H1 (cell line): ENCODE measurements at regions not wholly inside any gene's neighbourhood (a gene's known extent, or its start where the extent isn't known, plus 50 kb on each side); places are given as distances from the start of the nearest gene placed in this dataset.

Source experiments
- CTCF ChIA-PET: fragments of 300-600 bp; sonication (Branson Sonifier 250); formaldehyde crosslinking; loops from one replicate; lab custom pipeline; 2021; ENCODE audit not compliant: partially characterized antibody; lab: Charles Lee
- POLR2A ChIA-PET: fragments of 300-600 bp; sonication (Branson Sonifier 250); formaldehyde crosslinking; loops from one replicate; lab custom pipeline; 2021; ENCODE audit warnings: inconsistent platforms; ENCODE audit not compliant: partially characterized antibody; lab: Charles Lee
- DNase-seq, 2 experiments: peaks; one replicate each; pipeline versions ENCODE4 v3.0.0 to v3.0.0-alpha.2; 2010 to 2022; ENCODE audit warnings: low spot score in 2 of 2, low read depth in 1 of 2, mixed read lengths in 1 of 2
- FAIRE-seq: peaks from 2 replicates; lab custom pipeline; 2011; peaks lifted over from hg19 to GRCh38; lab: Jason Lieb, UNC
- H2AFZ ChIP-seq: 2 replicates; pipeline ENCODE4 v1.8.1; 2012; ENCODE audit warnings: low read length, inconsistent platforms
- H2AK5ac ChIP-seq: 2 replicates; pipeline ENCODE4 v1.6.1; 2013; ENCODE audit warnings: low read depth, low read length
- H2BK120ac ChIP-seq: replicated peaks from 2 replicates; pipeline ENCODE3; 2013; ENCODE audit warnings: low read depth, low read length, inconsistent platforms
- H2BK12ac ChIP-seq: 2 replicates; pipeline ENCODE4 v1.6.1; 2013; ENCODE audit warnings: low read depth, low read length
- H2BK15ac ChIP-seq: 2 replicates; pipeline ENCODE4 v1.6.1; 2013; ENCODE audit warnings: low read length
- H2BK20ac ChIP-seq: 2 replicates; pipeline ENCODE4 v1.6.1; 2013; ENCODE audit warnings: low read length
- H2BK5ac ChIP-seq: 2 replicates; pipeline ENCODE4 v1.6.1; 2013; ENCODE audit warnings: low read depth, low read length
- H3K14ac ChIP-seq: 2 replicates; pipeline ENCODE4 v1.6.1; 2013; ENCODE audit warnings: inconsistent platforms; ENCODE audit not compliant: insufficient read length
- H3K18ac ChIP-seq: 2 replicates; pipeline ENCODE4 v1.6.1; 2013; ENCODE audit warnings: low read length; ENCODE audit errors: extremely low read depth
- H3K23ac ChIP-seq: 2 replicates; pipeline ENCODE4 v1.6.1; 2013; ENCODE audit warnings: inconsistent platforms; ENCODE audit not compliant: insufficient read length
- H3K23me2 ChIP-seq: 2 replicates; pipeline ENCODE4 v1.6.1; 2013; ENCODE audit warnings: low read depth, low read length
- H3K27ac ChIP-seq: 2 replicates; pipeline ENCODE4 v1.6.1; 2011; ENCODE audit warnings: low read depth, low read length, inconsistent platforms
- H3K27me3 ChIP-seq, 4 experiments: replicated peaks in 1 of 4; 1 replicate in 1 of 4; 2 replicates in 3 of 4; pipeline versions ENCODE4 v1.6.1 to v1.8.1; 2011 to 2013; ENCODE audit warnings: low read length in 3 of 4, mild to moderate bottlenecking in 3 of 4, inconsistent platforms in 2 of 4, mixed read lengths in 2 of 4, moderate library complexity in 1 of 4; ENCODE audit not compliant: control insufficient read depth in 3 of 4, insufficient read depth in 3 of 4; ENCODE audit errors: extremely low read depth in 1 of 4
- H3K36me3 ChIP-seq, 4 experiments: 2 replicates each; pipeline versions ENCODE4 v1.6.1 to v1.8.1; 2011 to 2013; ENCODE audit warnings: mild to moderate bottlenecking in 4 of 4, low read length in 3 of 4, moderate library complexity in 2 of 4, control low read depth in 1 of 4, inconsistent platforms in 1 of 4; ENCODE audit not compliant: insufficient read depth in 4 of 4, control insufficient read depth in 2 of 4
- H3K4ac ChIP-seq: replicated peaks from 2 replicates; pipeline ENCODE3; 2013; ENCODE audit warnings: low read length, low read depth, mixed read lengths, inconsistent platforms; ENCODE audit not compliant: insufficient read length
- H3K4me1 ChIP-seq, 4 experiments: replicated peaks in 1 of 4; 1 replicate in 1 of 4; 2 replicates in 3 of 4; pipeline versions ENCODE4 v1.6.1 to v1.8.1; 2011 to 2013; ENCODE audit warnings: low read length in 3 of 4, inconsistent platforms in 2 of 4, mixed read lengths in 1 of 4; ENCODE audit not compliant: insufficient read depth in 4 of 4, control insufficient read depth in 3 of 4
- H3K4me2 ChIP-seq, 2 experiments: 2 replicates each; pipeline versions ENCODE4 v1.6.1 to v1.8.1; 2011 to 2013; ENCODE audit warnings: low read depth in 2 of 2, low read length in 2 of 2, control low read depth in 1 of 2, inconsistent platforms in 1 of 2, mild to moderate bottlenecking in 1 of 2; ENCODE audit not compliant: insufficient read depth in 1 of 2
- H3K4me3 ChIP-seq, 4 experiments: fragments of 200-600, 300-600 bp in 1 of 4; sonication (generic), shearing (Covaris generic), sonication (Bioruptor Twin) in 1 of 4; 2 replicates each; pipeline versions ENCODE4 v1.5.1 to v1.8.1; 2011 to 2016; ENCODE audit warnings: low read length in 4 of 4, low read depth in 3 of 4, control low read depth in 2 of 4, inconsistent platforms in 2 of 4, mild to moderate bottlenecking in 2 of 4, mixed read lengths in 1 of 4, moderate library complexity in 1 of 4; ENCODE audit not compliant: insufficient read depth in 2 of 4; ENCODE audit errors: extremely low read depth in 1 of 4
- H3K56ac ChIP-seq: replicated peaks from 2 replicates; pipeline ENCODE3; 2013; ENCODE audit warnings: low read depth, mild to moderate bottlenecking, mixed read lengths, low read length, inconsistent platforms; ENCODE audit not compliant: insufficient read length
- H3K79me1 ChIP-seq: 2 replicates; pipeline ENCODE4 v1.6.1; 2013; ENCODE audit warnings: low read depth, low read length, control low read depth
- H3K79me2 ChIP-seq, 2 experiments: 2 replicates each; pipeline versions ENCODE4 v1.6.1 to v1.8.1; 2012 to 2013; ENCODE audit warnings: low read length in 2 of 2, mild to moderate bottlenecking in 2 of 2, inconsistent platforms in 1 of 2; ENCODE audit not compliant: insufficient read depth in 2 of 2, control insufficient read depth in 1 of 2
- H3K9ac ChIP-seq, 4 experiments: replicated peaks in 1 of 4; 1 replicate in 1 of 4; 2 replicates in 3 of 4; pipeline versions ENCODE4 v1.6.1 to v1.8.1; 2011 to 2013; ENCODE audit warnings: low read depth in 3 of 4, low read length in 3 of 4, control low read depth in 2 of 4, mild to moderate bottlenecking in 2 of 4, moderate library complexity in 2 of 4, inconsistent platforms in 1 of 4; ENCODE audit errors: extremely low read depth in 1 of 4
- H3K9me3 ChIP-seq, 2 experiments: 2 replicates each; pipeline versions ENCODE4 v1.6.1 to v1.8.1; 2012 to 2013; ENCODE audit warnings: mild to moderate bottlenecking in 2 of 2, moderate library complexity in 2 of 2, control low read depth in 1 of 2, inconsistent platforms in 1 of 2, low read depth in 1 of 2, low read length in 1 of 2, mixed read lengths in 1 of 2; ENCODE audit not compliant: insufficient read depth in 2 of 2
- H4K20me1 ChIP-seq, 2 experiments: replicated peaks in 1 of 2; 2 replicates each; pipeline versions ENCODE3 to v1.8.1; 2011 to 2013; ENCODE audit warnings: inconsistent platforms in 2 of 2, low read length in 2 of 2, mild to moderate bottlenecking in 1 of 2; ENCODE audit not compliant: insufficient read depth in 2 of 2, control insufficient read depth in 1 of 2
- H4K5ac ChIP-seq: 2 replicates; pipeline ENCODE4 v1.6.1; 2013; ENCODE audit warnings: low read length, low read depth, mixed read lengths, inconsistent platforms; ENCODE audit not compliant: insufficient read length
- H4K8ac ChIP-seq: 2 replicates; pipeline ENCODE4 v1.8.0; 2013; ENCODE audit warnings: mild to moderate bottlenecking, moderate library complexity, low read length, inconsistent platforms; ENCODE audit not compliant: insufficient read depth; ENCODE audit errors: extremely low read depth
- H4K91ac ChIP-seq: replicated peaks from 2 replicates; pipeline ENCODE3; 2013; ENCODE audit warnings: low read length, mixed read lengths, inconsistent platforms; ENCODE audit not compliant: insufficient read length
- CREB1 ChIP-seq: IDR thresholded peaks from 2 replicates; pipeline ENCODE4 v1.6.1; 2012; ENCODE audit warnings: inconsistent platforms
- EGR1 ChIP-seq: IDR thresholded peaks from 2 replicates; pipeline ENCODE4 v1.6.1; 2011; ENCODE audit warnings: low read depth, low read length, borderline replicate concordance
- EZH2 ChIP-seq: fragments of 200-600 bp; sonication (generic); IDR thresholded peaks from 2 replicates; pipeline ENCODE4 v1.7.1; 2012; ENCODE audit warnings: low read depth, mild to moderate bottlenecking, moderate library complexity, low read length, inconsistent platforms; ENCODE audit not compliant: severe bottlenecking
- JUN ChIP-seq: IDR thresholded peaks from 2 replicates; pipeline ENCODE4 v1.6.1; 2011; ENCODE audit warnings: low read depth, mild to moderate bottlenecking, improper control_type of control experiment, low read length
- MAFK ChIP-seq: IDR thresholded peaks from 2 replicates; pipeline ENCODE4 v1.6.1; 2012; ENCODE audit warnings: low read depth, mild to moderate bottlenecking, improper control_type of control experiment, low read length
- PHF8 ChIP-seq: fragments of 200-600 bp; sonication (generic); conservative IDR thresholded peaks from 2 replicates; pipeline ENCODE4 v1.7.1; 2012; ENCODE audit warnings: low read depth, mild to moderate bottlenecking, inconsistent platforms, low read length, moderate library complexity
- POU5F1 ChIP-seq: IDR thresholded peaks from 2 replicates; pipeline ENCODE4 v1.6.1; 2011; ENCODE audit warnings: low read depth, mild to moderate bottlenecking, low read length, moderate library complexity
- RBBP5 ChIP-seq: IDR thresholded peaks from 2 replicates; pipeline ENCODE4 v1.7.1; 2012; ENCODE audit warnings: low read depth, mild to moderate bottlenecking, inconsistent platforms, low read length, moderate library complexity, borderline replicate concordance
- SIN3A ChIP-seq, 2 experiments: IDR thresholded peaks in 1 of 2; conservative IDR thresholded peaks in 1 of 2; 2 replicates each; pipeline ENCODE4 v1.6.1; 2011 to 2012; ENCODE audit warnings: low read length in 2 of 2, improper control_type of control experiment in 1 of 2, low read depth in 1 of 2, mild to moderate bottlenecking in 1 of 2
- SIRT6 ChIP-seq: IDR thresholded peaks from one replicate; pipeline ENCODE4 v1.7.1; 2012; ENCODE audit warnings: low read length, inconsistent platforms
- TAF7 ChIP-seq: optimal IDR thresholded peaks from 2 replicates; pipeline ENCODE3; 2011; ENCODE audit warnings: low read depth, mild to moderate bottlenecking, inconsistent platforms, low read length, moderate library complexity, borderline replicate concordance
- WGBS, 2 experiments: shearing (Covaris generic) in 1 of 2; methylation state at CpG; one replicate each; pipeline versions ENCODE4 v1.1.6 to v1.1.7; 2013 to 2015; ENCODE audit warnings: low lambda C conversion rate in 2 of 2, mixed read lengths in 2 of 2, inconsistent platforms in 1 of 2, low coverage in 1 of 2, missing lambda C conversion rate in 1 of 2; ENCODE audit not compliant: insufficient replicate concordance in 2 of 2, insufficient coverage in 1 of 2, insufficient read length in 1 of 2; ENCODE audit errors: extremely low coverage in 1 of 2, missing lambda C conversion rate in 1 of 2; 5-methylcytosine and 5-hydroxymethylcytosine counted together

- Histone ChIP-seq H3K4me3 (no peak overlapping the region), H3K9ac (no peak overlapping the region), H3K4ac (no peak overlapping the region), H3K23me2 (no peaks in the 10 kb centered on the region), H3K79me1 (no peaks in the 10 kb centered on the region), H3K4me2 (no peak overlapping the region), H3K79me2 (no peaks in the 10 kb centered on the region), H2AK5ac (no peak overlapping the region), H3K14ac (no peak overlapping the region), H2BK5ac (no peak overlapping the region), H3K56ac (no peak overlapping the region), H4K8ac (no peak overlapping the region), H3K27me3 (no peaks in the 10 kb centered on the region), H3K27ac (no peak overlapping the region), H3K9me3 (no peaks in the 10 kb centered on the region), H4K91ac (peak overlapping the region; percentile 15), H2BK20ac (no peak overlapping the region), H4K5ac (no peak overlapping the region), H2BK120ac (no peak overlapping the region), H2BK15ac (no peak overlapping the region), H3K23ac (no peak overlapping the region), H3K4me1 (peaks cover 4 to 22% (median 14%) of the 10 kb centered on the region in 4 experiments; a peak in 6 of 7 replicates), H2AFZ (no peak overlapping the region), H3K18ac (no peak overlapping the region; the same call in 1 of the 2 replicates), H4K20me1 (no peaks in the 10 kb centered on the region), H3K36me3 (no peaks in the 10 kb centered on the region), H2BK12ac (peak overlapping the region; percentile 22; the same call in 1 of the 2 replicates)
- WGBS, 2 experiments = 80% methylated on average over 10 of the region's 12 CpGs; no CpG with 5 or more reads in 1 of the 2 experiments
- TF ChIP-seq SIRT6 = no peak
- TF ChIP-seq EZH2 = no peak
- no peak for TF ChIP-seq EGR1
- TF ChIP-seq PHF8 = no peak
- TF ChIP-seq JUN = no peak
- no peak for TF ChIP-seq RBBP5
- no peak for TF ChIP-seq SIN3A (conservative IDR thresholded peaks at IDR 0.05 in 1 of 2, IDR thresholded peaks at IDR 0.05 in 1 of 2; ENCODE audit: low read depth in 1 of 2, low read length in 2 of 2)
- no peak for TF ChIP-seq POU5F1
- no peak for TF ChIP-seq MAFK
- no peak for TF ChIP-seq CREB1
- no peak for TF ChIP-seq TAF7
- DNase-seq (no peak), FAIRE-seq (no peak)
- ChIA-PET CTCF (interaction anchor here (0.6 kb wide), 1 partner anchor 316 kb away, joined by 3 read pairs; no protein-coding TSS in a partner anchor), POLR2A (no interaction called here)
Measured at GRCh38 chr5:68534131-68534940, 318.8 kb downstream of the PIK3R1 start.
